ENCODE measurements at regions not wholly inside any gene's neighbourhood (a gene's known extent, or its start where the extent isn't known, plus 50 kb on each side); places are given as distances from the start of the nearest gene placed in this dataset.

DNA sequence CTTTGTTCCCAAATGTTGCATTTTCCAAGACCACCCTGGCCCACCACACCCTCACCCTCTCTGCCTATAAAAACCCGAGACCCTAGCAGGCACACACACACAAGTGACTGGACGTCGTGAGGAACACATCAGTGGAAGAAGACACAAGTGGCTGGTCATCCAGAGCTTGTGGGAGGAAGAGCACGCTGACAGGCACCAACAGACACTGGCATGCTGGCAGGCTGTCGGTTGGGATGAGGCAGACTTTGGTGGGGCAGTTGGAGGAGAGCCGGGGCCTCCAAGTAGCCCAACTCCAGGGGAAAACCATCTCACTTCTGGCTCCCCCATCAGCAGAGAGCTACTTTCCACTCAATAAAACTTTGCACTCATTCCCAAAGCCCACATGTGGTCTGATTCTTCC is 225.5 kb upstream of the ZEB2 start:
- TF ChIP-seq, protein P1, sequence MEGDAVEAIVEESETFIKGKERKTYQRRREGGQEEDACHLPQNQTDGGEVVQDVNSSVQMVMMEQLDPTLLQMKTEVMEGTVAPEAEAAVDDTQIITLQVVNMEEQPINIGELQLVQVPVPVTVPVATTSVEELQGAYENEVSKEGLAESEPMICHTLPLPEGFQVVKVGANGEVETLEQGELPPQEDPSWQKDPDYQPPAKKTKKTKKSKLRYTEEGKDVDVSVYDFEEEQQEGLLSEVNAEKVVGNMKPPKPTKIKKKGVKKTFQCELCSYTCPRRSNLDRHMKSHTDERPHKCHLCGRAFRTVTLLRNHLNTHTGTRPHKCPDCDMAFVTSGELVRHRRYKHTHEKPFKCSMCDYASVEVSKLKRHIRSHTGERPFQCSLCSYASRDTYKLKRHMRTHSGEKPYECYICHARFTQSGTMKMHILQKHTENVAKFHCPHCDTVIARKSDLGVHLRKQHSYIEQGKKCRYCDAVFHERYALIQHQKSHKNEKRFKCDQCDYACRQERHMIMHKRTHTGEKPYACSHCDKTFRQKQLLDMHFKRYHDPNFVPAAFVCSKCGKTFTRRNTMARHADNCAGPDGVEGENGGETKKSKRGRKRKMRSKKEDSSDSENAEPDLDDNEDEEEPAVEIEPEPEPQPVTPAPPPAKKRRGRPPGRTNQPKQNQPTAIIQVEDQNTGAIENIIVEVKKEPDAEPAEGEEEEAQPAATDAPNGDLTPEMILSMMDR (IDR thresholded peaks at IDR 0.05), result no peak
- no peak for TF ChIP-seq POLR2A (IDR thresholded peaks at IDR 0.05)

All from uterus (tissue), 2 donors.